ENCODE measurements at regions not wholly inside any gene's neighbourhood (a gene's known extent, or its start where the extent isn't known, plus 50 kb on each side); places are given as distances from the start of the nearest gene placed in this dataset.

GRCh38 chr2:8403876-8404275, 278.0 kb upstream of the ID2 start:
- TF ChIP-seq, protein P1, sequence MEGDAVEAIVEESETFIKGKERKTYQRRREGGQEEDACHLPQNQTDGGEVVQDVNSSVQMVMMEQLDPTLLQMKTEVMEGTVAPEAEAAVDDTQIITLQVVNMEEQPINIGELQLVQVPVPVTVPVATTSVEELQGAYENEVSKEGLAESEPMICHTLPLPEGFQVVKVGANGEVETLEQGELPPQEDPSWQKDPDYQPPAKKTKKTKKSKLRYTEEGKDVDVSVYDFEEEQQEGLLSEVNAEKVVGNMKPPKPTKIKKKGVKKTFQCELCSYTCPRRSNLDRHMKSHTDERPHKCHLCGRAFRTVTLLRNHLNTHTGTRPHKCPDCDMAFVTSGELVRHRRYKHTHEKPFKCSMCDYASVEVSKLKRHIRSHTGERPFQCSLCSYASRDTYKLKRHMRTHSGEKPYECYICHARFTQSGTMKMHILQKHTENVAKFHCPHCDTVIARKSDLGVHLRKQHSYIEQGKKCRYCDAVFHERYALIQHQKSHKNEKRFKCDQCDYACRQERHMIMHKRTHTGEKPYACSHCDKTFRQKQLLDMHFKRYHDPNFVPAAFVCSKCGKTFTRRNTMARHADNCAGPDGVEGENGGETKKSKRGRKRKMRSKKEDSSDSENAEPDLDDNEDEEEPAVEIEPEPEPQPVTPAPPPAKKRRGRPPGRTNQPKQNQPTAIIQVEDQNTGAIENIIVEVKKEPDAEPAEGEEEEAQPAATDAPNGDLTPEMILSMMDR (IDR thresholded peaks at IDR 0.05; ENCODE audit: low read depth, low read length): no peak
- no peak for TF ChIP-seq POLR2A (IDR thresholded peaks at IDR 0.05; ENCODE audit: extremely low read depth, insufficient read length)
- no peak for TF ChIP-seq MYC (IDR thresholded peaks at IDR 0.05; ENCODE audit: low read depth, low read length)
- TF ChIP-seq, protein P2, sequence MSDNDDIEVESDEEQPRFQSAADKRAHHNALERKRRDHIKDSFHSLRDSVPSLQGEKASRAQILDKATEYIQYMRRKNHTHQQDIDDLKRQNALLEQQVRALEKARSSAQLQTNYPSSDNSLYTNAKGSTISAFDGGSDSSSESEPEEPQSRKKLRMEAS (IDR thresholded peaks at IDR 0.05; ENCODE audit: low read depth, low read length): no peak

Data from NB4 (cell line).